ENCODE measurements at regions not wholly inside any gene's neighbourhood (a gene's known extent, or its start where the extent isn't known, plus 50 kb on each side); places are given as distances from the start of the nearest gene placed in this dataset.
"Not testable (repeated sequence)": the region's sequence is repeated elsewhere in the genome, so short reads cannot be mapped to it uniquely, and the experiment has no call there.

DNA sequence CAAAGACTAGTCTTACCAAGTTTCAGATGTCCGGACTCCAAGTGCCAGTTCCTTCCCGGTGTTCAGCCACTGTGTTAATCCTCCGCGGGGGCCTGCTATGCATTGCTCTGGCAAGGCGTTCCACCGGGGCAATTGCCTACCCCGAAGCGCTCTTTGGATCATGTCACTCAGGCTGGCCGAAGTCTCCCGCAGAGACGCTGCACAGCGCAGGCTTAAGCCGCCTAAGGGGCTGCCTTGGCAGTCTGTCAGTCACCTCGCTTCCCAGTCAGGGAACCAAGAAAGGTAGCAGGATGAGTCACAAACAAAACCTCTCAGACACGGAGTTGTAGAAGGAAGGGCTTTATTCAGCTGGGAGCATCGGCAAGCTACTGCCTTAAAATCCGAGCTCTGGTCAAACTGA is 158.1 kb downstream of the PPIAL4G start:
- TF ChIP-seq, protein P1, sequence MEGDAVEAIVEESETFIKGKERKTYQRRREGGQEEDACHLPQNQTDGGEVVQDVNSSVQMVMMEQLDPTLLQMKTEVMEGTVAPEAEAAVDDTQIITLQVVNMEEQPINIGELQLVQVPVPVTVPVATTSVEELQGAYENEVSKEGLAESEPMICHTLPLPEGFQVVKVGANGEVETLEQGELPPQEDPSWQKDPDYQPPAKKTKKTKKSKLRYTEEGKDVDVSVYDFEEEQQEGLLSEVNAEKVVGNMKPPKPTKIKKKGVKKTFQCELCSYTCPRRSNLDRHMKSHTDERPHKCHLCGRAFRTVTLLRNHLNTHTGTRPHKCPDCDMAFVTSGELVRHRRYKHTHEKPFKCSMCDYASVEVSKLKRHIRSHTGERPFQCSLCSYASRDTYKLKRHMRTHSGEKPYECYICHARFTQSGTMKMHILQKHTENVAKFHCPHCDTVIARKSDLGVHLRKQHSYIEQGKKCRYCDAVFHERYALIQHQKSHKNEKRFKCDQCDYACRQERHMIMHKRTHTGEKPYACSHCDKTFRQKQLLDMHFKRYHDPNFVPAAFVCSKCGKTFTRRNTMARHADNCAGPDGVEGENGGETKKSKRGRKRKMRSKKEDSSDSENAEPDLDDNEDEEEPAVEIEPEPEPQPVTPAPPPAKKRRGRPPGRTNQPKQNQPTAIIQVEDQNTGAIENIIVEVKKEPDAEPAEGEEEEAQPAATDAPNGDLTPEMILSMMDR (IDR thresholded peaks at IDR 0.05): not testable (repeated sequence)
- not testable (repeated sequence) for TF ChIP-seq POLR2A, EP300 (IDR thresholded peaks at IDR 0.05)
